ENCODE measurements at regions not wholly inside any gene's neighbourhood (a gene's known extent, or its start where the extent isn't known, plus 50 kb on each side); places are given as distances from the start of the nearest gene placed in this dataset.
"Not testable (repeated sequence)": the region's sequence is repeated elsewhere in the genome, so short reads cannot be mapped to it uniquely, and the experiment has no call there.

DNA sequence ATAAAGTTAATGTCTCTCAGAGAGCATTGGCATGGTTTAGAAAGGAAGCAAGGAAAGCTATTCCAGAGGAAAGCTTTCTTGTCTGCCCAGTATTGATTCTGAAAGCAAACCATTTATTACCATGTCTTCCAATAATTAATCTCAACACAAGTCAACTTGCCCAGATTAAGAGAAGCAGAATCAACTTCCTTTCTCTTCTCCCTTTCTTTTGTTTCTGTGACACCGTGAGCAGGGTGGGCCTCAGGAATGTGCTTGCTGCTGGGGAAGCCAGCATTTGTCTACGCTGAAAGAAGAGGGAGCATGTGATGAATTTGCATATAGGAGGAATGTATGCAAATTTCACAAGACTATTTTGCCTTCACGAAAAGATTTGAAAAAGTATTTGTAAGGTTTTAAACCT lies 368.6 kb upstream of the ROPN1 start:
- no peak overlapping the region for H3K4me3 ChIP-seq (ENCODE audit: low read depth, poor library complexity, severe bottlenecking)
- 54 to 58% methylated on average over 3 of the region's 3 CpGs for WGBS, 2 donors
- no peak for DNase-seq (ENCODE audit: low spot score in 2 of 2)
- intact Hi-C loops (cut with DNase I; ENCODE audit: low total_unique reads): no loop called here
- no peak for TF ChIP-seq POLR2A (IDR thresholded peaks at IDR 0.05)

GRCh38 chr3:124361566-124361965 lies 368.7 kb upstream of the UMPS start:
- intact Hi-C loops (cut with DNase I; ENCODE audit: low total_unique reads): no loop called here
- 86 to 89% methylated on average over 3 of the region's 3 CpGs for WGBS, 2 donors
- TF ChIP-seq, protein P1, sequence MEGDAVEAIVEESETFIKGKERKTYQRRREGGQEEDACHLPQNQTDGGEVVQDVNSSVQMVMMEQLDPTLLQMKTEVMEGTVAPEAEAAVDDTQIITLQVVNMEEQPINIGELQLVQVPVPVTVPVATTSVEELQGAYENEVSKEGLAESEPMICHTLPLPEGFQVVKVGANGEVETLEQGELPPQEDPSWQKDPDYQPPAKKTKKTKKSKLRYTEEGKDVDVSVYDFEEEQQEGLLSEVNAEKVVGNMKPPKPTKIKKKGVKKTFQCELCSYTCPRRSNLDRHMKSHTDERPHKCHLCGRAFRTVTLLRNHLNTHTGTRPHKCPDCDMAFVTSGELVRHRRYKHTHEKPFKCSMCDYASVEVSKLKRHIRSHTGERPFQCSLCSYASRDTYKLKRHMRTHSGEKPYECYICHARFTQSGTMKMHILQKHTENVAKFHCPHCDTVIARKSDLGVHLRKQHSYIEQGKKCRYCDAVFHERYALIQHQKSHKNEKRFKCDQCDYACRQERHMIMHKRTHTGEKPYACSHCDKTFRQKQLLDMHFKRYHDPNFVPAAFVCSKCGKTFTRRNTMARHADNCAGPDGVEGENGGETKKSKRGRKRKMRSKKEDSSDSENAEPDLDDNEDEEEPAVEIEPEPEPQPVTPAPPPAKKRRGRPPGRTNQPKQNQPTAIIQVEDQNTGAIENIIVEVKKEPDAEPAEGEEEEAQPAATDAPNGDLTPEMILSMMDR (IDR thresholded peaks at IDR 0.05): no peak
- TF ChIP-seq POLR2A (IDR thresholded peaks at IDR 0.05): no peak
- no peak overlapping the region for H3K4me3 ChIP-seq (ENCODE audit: low read depth, poor library complexity, severe bottlenecking)
- DNase-seq (ENCODE audit: low spot score in 2 of 2): no peak

DNA sequence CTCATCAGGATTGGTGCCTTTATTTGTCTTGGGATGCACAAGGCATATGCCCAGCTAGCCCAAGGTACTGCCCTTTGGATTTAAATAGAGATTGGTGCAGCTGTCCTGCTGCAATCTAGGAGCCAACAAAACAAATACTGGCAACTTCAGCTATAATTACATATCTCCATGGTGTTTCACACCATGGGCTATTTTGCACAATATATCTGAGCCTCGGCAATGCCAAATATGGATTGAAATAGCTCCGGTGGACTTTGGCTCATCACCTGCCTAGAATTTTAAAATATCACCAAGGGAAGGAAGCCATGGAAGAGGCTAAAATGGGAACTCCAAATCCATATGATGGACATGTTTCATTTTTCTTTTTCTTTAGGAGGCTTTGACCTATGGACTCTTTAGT lies 367.8 kb upstream of the UMPS start:
- intact Hi-C loops (cut with DNase I; ENCODE audit: low total_unique reads): no loop called here
- WGBS, 2 donors: 86 to 88% methylated on average over 2 of the region's 2 CpGs
- no peak overlapping the region for H3K4me3 ChIP-seq (ENCODE audit: low read depth, poor library complexity, severe bottlenecking)
- TF ChIP-seq, protein P1 (IDR thresholded peaks at IDR 0.05): no peak
- no peak for TF ChIP-seq POLR2A (IDR thresholded peaks at IDR 0.05)
- no peak for DNase-seq (ENCODE audit: low spot score in 2 of 2)

DNA sequence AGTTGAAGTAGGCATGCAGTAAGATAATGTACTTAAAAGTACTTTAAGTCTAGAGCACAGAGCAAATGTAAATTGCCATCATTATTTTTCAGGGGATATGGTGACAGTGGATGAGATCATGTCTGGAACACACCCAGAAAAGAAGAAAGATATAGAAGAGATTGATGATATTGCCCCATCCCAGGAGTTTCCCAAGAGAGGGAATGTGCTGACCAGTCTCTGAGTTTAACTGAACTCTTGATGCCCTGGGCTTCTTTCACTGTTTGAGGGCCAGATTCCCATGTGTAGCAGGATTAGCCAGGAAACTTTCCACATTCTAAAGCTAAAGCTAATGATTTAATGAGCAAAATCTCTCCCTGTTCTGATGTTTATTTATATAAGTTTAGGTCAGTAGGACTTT lies 366.8 kb upstream of the UMPS start:
- TF ChIP-seq, protein P1 (IDR thresholded peaks at IDR 0.05): no peak
- TF ChIP-seq POLR2A (IDR thresholded peaks at IDR 0.05): no peak
- no peak for DNase-seq (ENCODE audit: low spot score in 2 of 2)
- H3K4me3 ChIP-seq (ENCODE audit: low read depth, poor library complexity, severe bottlenecking): no peak overlapping the region
- intact Hi-C loops (cut with DNase I; ENCODE audit: low total_unique reads): no loop called here

GRCh38 chr3:124364317-124365020 lies 365.8 kb upstream of the UMPS start:
- 74 to 83% methylated on average over 2 of the region's 2 CpGs for WGBS, 2 donors
- no peak for DNase-seq (ENCODE audit: low spot score in 2 of 2)
- intact Hi-C loops (cut with DNase I; ENCODE audit: low total_unique reads): no loop called here

DNA sequence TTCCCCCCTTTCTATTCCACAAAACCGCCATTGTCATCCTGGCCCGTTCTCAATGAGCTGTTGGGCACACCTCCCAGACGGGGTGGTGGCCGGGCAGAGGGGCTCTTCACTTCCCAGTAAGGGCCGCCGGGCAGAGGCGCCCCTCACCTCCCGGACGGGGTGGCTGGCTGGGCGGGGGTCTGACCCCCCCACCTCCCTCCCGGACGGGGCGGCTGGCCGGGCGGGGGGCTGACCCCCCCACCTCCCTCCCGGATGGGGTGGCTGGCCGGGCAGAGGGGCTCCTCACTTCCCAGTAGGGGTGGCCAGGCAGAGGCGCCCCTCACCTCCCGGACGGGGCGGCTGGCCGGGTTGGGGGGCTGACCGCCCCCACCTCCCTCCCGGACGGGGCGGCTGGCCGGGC lies 363.6 kb upstream of the UMPS start:
- H3K4me3 ChIP-seq (ENCODE audit: low read depth, poor library complexity, severe bottlenecking); intact Hi-C loops (cut with DNase I; ENCODE audit: low total_unique reads); DNase-seq (ENCODE audit: low spot score in 2 of 2): not testable (repeated sequence)
- WGBS, 2 donors: 95 to 96% methylated on average over 4 to 10 of the region's 27 CpGs

More at GRCh38 chr3:124364317-124365020, 365.8 kb upstream of the UMPS start:
- H3K4me3 ChIP-seq (ENCODE audit: low read depth, poor library complexity, severe bottlenecking): no peak overlapping the region
- TF ChIP-seq, protein P1 (IDR thresholded peaks at IDR 0.05): no peak
- TF ChIP-seq POLR2A (IDR thresholded peaks at IDR 0.05): no peak

DNA sequence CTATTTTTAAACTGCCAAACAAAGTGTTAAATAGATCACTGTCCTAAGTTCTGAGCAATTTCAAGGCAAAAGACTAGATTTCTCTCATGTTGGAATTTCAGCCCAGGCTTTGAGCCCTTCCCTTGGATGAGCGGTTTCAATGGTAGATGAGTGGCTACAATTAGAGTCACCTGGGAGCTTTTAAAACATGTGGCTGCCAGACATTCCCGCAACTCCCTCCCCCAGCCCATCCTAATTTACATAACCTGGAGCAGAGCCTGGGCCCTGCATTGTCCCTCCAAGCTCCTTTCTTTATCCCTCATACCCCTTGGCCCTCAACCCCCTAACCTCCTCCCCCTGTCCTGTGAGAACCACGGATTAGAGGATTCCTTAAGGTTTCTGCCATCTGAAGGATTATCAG lies 357.5 kb upstream of the UMPS start:
- no peak for TF ChIP-seq POLR2A (IDR thresholded peaks at IDR 0.05)
- TF ChIP-seq, protein P1 (IDR thresholded peaks at IDR 0.05): no peak
- H3K4me3 ChIP-seq (ENCODE audit: low read depth, poor library complexity, severe bottlenecking): no peak overlapping the region
- WGBS, 2 donors: 62 to 63% methylated on average over 3 of the region's 3 CpGs
- DNase-seq (ENCODE audit: low spot score in 2 of 2): no peak
- intact Hi-C loops (cut with DNase I; ENCODE audit: low total_unique reads): no loop called here
